ENCODE measurements at regions not wholly inside any gene's neighbourhood (a gene's known extent, or its start where the extent isn't known, plus 50 kb on each side); places are given as distances from the start of the nearest gene placed in this dataset.
"Not testable (repeated sequence)": the region's sequence is repeated elsewhere in the genome, so short reads cannot be mapped to it uniquely, and the experiment has no call there.

DNA sequence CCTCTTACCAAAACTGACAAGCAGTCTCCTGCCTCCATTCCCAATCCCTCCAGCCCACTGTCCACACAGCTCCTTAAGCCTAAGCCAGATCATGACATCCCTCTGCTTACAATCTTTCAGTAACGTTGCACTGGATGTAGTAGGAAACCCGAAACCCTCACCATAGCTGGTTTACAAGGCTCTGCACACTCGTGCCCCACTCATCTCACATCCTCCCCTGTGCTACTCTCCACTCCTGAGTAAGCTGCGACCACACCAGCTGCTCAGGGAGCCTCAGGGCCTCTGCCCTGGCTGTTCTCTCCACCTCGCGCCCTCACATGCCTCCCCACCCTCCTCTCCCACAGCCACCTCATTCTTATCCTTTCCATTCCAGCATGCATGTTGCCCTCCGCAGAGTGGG is 288.9 kb downstream of the ANAPC1 start:
- not testable (repeated sequence) for H3K4me2 ChIP-seq (ENCODE audit: low read length, poor library complexity, severe bottlenecking); H3K79me1 ChIP-seq (replicated peaks; ENCODE audit: low read length, poor library complexity, severe bottlenecking); H3K27ac ChIP-seq (ENCODE audit: low read length, poor library complexity, severe bottlenecking); H4K91ac ChIP-seq (ENCODE audit: low read length); DNase-seq; H3K9me3 ChIP-seq (ENCODE audit: control insufficient read depth, low read length); H3K9ac ChIP-seq (ENCODE audit: low read length); H3K14ac ChIP-seq (ENCODE audit: low read length in 2 of 2); H3K4ac ChIP-seq (ENCODE audit: low read depth in 1 of 2, low read length in 2 of 2); H3K18ac ChIP-seq (ENCODE audit: low read depth in 1 of 2, low read length in 2 of 2); H2BK120ac ChIP-seq (ENCODE audit: low read depth, low read length); H3K4me1 ChIP-seq (ENCODE audit: control insufficient read depth, insufficient read depth, low read depth, low read length); H3K27me3 ChIP-seq (ENCODE audit: control insufficient read depth in 1 of 2, insufficient read depth in 1 of 2, low read length in 2 of 2); H2BK12ac ChIP-seq (ENCODE audit: low read length in 2 of 2); H3K23ac ChIP-seq (ENCODE audit: low read length in 2 of 2); H2BK5ac ChIP-seq (ENCODE audit: low read depth, low read length, poor library complexity, severe bottlenecking); H2AFZ ChIP-seq (ENCODE audit: low read depth, low read length); H4K8ac ChIP-seq (ENCODE audit: low read length); H2BK15ac ChIP-seq (ENCODE audit: low read depth, poor library complexity, severe bottlenecking); H3K4me3 ChIP-seq (ENCODE audit: insufficient read depth in 1 of 2, low read depth in 1 of 2, low read length in 2 of 2); H3K36me3 ChIP-seq (ENCODE audit: control insufficient read depth in 1 of 2, insufficient read depth in 2 of 2, low read depth in 1 of 2, low read length in 2 of 2); H2AK5ac ChIP-seq (ENCODE audit: low read length, severe bottlenecking)
- no CpG with 5 or more reads among the region's 7 CpGs for WGBS

DNA sequence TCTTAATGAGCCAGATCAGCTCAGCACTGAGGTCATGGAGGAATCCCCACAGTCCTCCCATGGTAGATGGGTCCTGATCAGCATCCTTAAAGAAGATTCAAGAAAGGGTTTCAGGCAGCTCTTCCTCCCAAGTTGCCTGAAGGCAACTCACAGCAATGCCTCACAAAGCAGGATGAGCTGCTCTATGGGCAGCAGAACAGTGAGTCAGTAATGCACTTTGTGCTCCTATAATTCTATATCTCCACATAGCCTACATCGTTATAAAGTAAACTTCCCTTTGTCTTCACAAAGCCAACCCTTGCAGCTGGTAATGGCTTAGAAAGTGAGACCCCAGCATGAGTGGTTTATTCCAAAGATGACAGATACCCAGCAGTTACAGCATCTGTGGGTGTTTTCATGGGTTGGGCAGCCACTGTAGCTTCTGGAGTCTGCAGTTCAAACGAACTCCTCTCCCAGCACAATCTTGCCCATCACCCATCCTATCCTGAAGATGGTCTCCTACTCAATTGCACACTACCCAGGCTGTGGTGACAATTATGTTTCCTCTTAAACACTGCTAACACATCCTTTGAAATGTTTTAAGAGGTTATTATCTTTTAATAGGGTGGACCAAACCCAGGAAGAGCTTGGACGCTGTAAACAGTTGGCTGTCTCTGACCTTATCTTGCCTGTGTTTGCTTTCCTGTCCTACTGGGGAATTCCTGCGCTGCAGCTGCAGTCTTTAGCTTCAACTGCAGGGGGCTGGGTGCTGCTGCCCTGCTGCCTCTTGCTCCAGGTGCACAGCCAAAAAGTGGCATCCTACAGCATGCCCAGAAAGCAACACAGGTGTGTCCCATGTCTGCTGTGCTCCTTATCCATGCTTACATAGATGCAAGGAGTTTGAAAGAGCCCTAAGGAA is 286.9 kb downstream of the ANAPC1 start:
- not testable (repeated sequence) for H2BK12ac ChIP-seq (ENCODE audit: low read length in 2 of 2); H3K23ac ChIP-seq (ENCODE audit: low read length in 2 of 2); H2BK5ac ChIP-seq (ENCODE audit: low read depth, low read length, poor library complexity, severe bottlenecking); H3K9ac ChIP-seq (ENCODE audit: low read length); H3K4me2 ChIP-seq (ENCODE audit: low read length, poor library complexity, severe bottlenecking); H4K8ac ChIP-seq (ENCODE audit: low read length); H3K4me1 ChIP-seq (ENCODE audit: control insufficient read depth, insufficient read depth, low read depth, low read length); H3K18ac ChIP-seq (ENCODE audit: low read depth in 1 of 2, low read length in 2 of 2); H3K9me3 ChIP-seq (ENCODE audit: control insufficient read depth, low read length); H2AFZ ChIP-seq (ENCODE audit: low read depth, low read length); H2BK120ac ChIP-seq (ENCODE audit: low read depth, low read length); H4K91ac ChIP-seq (ENCODE audit: low read length); H3K36me3 ChIP-seq (ENCODE audit: control insufficient read depth in 1 of 2, insufficient read depth in 2 of 2, low read depth in 1 of 2, low read length in 2 of 2); H2BK15ac ChIP-seq (ENCODE audit: low read depth, poor library complexity, severe bottlenecking); H3K14ac ChIP-seq (ENCODE audit: low read length in 2 of 2); DNase-seq; H3K4ac ChIP-seq (ENCODE audit: low read depth in 1 of 2, low read length in 2 of 2); H2AK5ac ChIP-seq (ENCODE audit: low read length, severe bottlenecking); H3K79me1 ChIP-seq (replicated peaks; ENCODE audit: low read length, poor library complexity, severe bottlenecking); H3K27me3 ChIP-seq (ENCODE audit: control insufficient read depth in 1 of 2, insufficient read depth in 1 of 2, low read length in 2 of 2); H3K4me3 ChIP-seq (ENCODE audit: insufficient read depth in 1 of 2, low read depth in 1 of 2, low read length in 2 of 2); H3K27ac ChIP-seq (ENCODE audit: low read length, poor library complexity, severe bottlenecking)
- no CpG with 5 or more reads among the region's 4 CpGs for WGBS

DNA sequence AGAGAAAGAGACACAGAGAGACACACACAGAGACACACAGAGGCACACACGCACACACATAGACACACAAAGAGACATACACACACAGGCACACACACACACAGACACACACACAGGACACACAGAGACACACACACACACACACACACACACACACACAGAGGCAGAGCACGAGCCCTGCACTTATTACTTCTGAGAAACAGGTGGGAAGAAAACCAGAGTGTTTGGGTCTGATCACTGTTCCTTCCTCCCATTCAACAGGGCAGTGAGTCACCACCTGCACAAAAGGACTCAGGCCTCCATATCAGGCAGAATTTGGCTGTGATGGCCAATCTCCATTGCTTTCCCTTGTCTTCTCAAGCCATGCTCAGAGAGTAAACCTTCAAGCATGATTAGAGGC is 285.0 kb downstream of the ANAPC1 start:
- not testable (repeated sequence) for H3K4me1 ChIP-seq (ENCODE audit: control insufficient read depth, insufficient read depth, low read depth, low read length); H3K4me3 ChIP-seq (ENCODE audit: insufficient read depth in 1 of 2, low read depth in 1 of 2, low read length in 2 of 2); H3K9ac ChIP-seq (ENCODE audit: low read length); H2BK15ac ChIP-seq (ENCODE audit: low read depth, poor library complexity, severe bottlenecking); H3K27me3 ChIP-seq (ENCODE audit: control insufficient read depth in 1 of 2, insufficient read depth in 1 of 2, low read length in 2 of 2); H2BK12ac ChIP-seq (ENCODE audit: low read length in 2 of 2); H4K91ac ChIP-seq (ENCODE audit: low read length); H3K23ac ChIP-seq (ENCODE audit: low read length in 2 of 2); H3K4ac ChIP-seq (ENCODE audit: low read depth in 1 of 2, low read length in 2 of 2); DNase-seq; H4K8ac ChIP-seq (ENCODE audit: low read length); H2BK5ac ChIP-seq (ENCODE audit: low read depth, low read length, poor library complexity, severe bottlenecking); H3K18ac ChIP-seq (ENCODE audit: low read depth in 1 of 2, low read length in 2 of 2); H2AK5ac ChIP-seq (ENCODE audit: low read length, severe bottlenecking); H3K14ac ChIP-seq (ENCODE audit: low read length in 2 of 2); H3K36me3 ChIP-seq (ENCODE audit: control insufficient read depth in 1 of 2, insufficient read depth in 2 of 2, low read depth in 1 of 2, low read length in 2 of 2); H3K9me3 ChIP-seq (ENCODE audit: control insufficient read depth, low read length); H3K4me2 ChIP-seq (ENCODE audit: low read length, poor library complexity, severe bottlenecking); H2AFZ ChIP-seq (ENCODE audit: low read depth, low read length); H2BK120ac ChIP-seq (ENCODE audit: low read depth, low read length); H3K79me1 ChIP-seq (replicated peaks; ENCODE audit: low read length, poor library complexity, severe bottlenecking); H3K27ac ChIP-seq (ENCODE audit: low read length, poor library complexity, severe bottlenecking)
- WGBS = no CpG with 5 or more reads among the region's 2 CpGs

DNA sequence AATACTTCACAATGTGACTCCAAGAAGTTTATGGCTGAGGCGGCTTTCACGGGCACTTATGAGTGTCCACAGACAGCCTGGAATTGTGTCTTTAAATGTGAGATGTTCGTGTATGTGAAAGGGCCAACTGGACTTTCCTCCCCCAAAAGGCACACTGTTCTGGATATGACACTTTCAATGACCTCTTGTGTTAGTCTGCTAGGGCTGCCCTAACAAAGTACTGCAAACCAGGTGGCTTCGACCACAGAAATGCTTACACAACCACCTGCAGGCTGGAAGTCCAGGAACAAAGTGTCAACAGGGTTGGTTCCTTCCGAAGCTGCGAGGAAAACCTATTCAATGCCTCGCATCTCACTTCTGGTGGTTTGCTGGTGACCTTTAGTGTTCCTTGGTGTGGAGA is 281.7 kb downstream of the ANAPC1 start:
- H2AFZ ChIP-seq (ENCODE audit: low read depth, low read length); H3K36me3 ChIP-seq (ENCODE audit: control insufficient read depth in 1 of 2, insufficient read depth in 2 of 2, low read depth in 1 of 2, low read length in 2 of 2); H3K9ac ChIP-seq (ENCODE audit: low read length); H3K4me3 ChIP-seq (ENCODE audit: insufficient read depth in 1 of 2, low read depth in 1 of 2, low read length in 2 of 2); H2BK5ac ChIP-seq (ENCODE audit: low read depth, low read length, poor library complexity, severe bottlenecking); H3K9me3 ChIP-seq (ENCODE audit: control insufficient read depth, low read length); H3K4ac ChIP-seq (ENCODE audit: low read depth in 1 of 2, low read length in 2 of 2); H3K27ac ChIP-seq (ENCODE audit: low read length, poor library complexity, severe bottlenecking); H3K79me1 ChIP-seq (replicated peaks; ENCODE audit: low read length, poor library complexity, severe bottlenecking); H2BK120ac ChIP-seq (ENCODE audit: low read depth, low read length); DNase-seq; H3K23ac ChIP-seq (ENCODE audit: low read length in 2 of 2); H2BK12ac ChIP-seq (ENCODE audit: low read length in 2 of 2); H3K4me1 ChIP-seq (ENCODE audit: control insufficient read depth, insufficient read depth, low read depth, low read length); H3K4me2 ChIP-seq (ENCODE audit: low read length, poor library complexity, severe bottlenecking); H3K27me3 ChIP-seq (ENCODE audit: control insufficient read depth in 1 of 2, insufficient read depth in 1 of 2, low read length in 2 of 2); H2BK15ac ChIP-seq (ENCODE audit: low read depth, poor library complexity, severe bottlenecking); H2AK5ac ChIP-seq (ENCODE audit: low read length, severe bottlenecking); H3K14ac ChIP-seq (ENCODE audit: low read length in 2 of 2); H4K91ac ChIP-seq (ENCODE audit: low read length); H3K18ac ChIP-seq (ENCODE audit: low read depth in 1 of 2, low read length in 2 of 2); H4K8ac ChIP-seq (ENCODE audit: low read length): not testable (repeated sequence)
- no CpG with 5 or more reads among the region's 7 CpGs for WGBS

Measured in mesenchymal stem cell (in vitro differentiated cells and primary cell).